K562 (cell line): ENCODE measurements at regions not wholly inside any gene's neighbourhood (a gene's known extent, or its start where the extent isn't known, plus 50 kb on each side); places are given as distances from the start of the nearest gene placed in this dataset.

Source experiments
- ATAC-seq: fragments of 200-7000 bp; cut with Tn5 transposase; 3 replicates; pipeline ENCODE4 v1.9.1; 2020; ENCODE audit warnings: moderate library complexity
- BruUV-seq: library from RNA; stranded (reverse); fragments of 400-500 nt; replicated peaks from 2 replicates; lab custom pipeline; 2021; lab: Mats Ljungman, UMichigan
- CTCF ChIA-PET: fragments of 300-600 bp; formaldehyde crosslinking; extraction: SDS; loops from one replicate; lab custom pipeline; 2021; ENCODE audit warnings: low intra/inter-chr PET ratio; lab: Yijun Ruan, JAX
- POLR2A ChIA-PET: fragments of 300-600, 350-650 bp; sonication (Branson Sonifier 250); formaldehyde crosslinking; extraction: SDS; loops from one replicate; lab custom pipeline; 2021; ENCODE audit warnings: antibody characterized with exemption, inconsistent platforms; lab: Yijun Ruan, JAX
- DNase-seq, 4 experiments: peaks; one replicate each; pipeline versions ENCODE4 v3.0.0 to v3.0.0-alpha.2; 2011 to 2018; ENCODE audit warnings: low spot score in 3 of 4, mixed read lengths in 3 of 4; ENCODE audit errors: extremely low read depth in 1 of 4
- FAIRE-seq: peaks from 2 replicates; lab custom pipeline; 2011; peaks lifted over from hg19 to GRCh38; lab: Jason Lieb, UNC
- H2AFZ ChIP-seq: 2 replicates; pipeline ENCODE4 v1.6.0; 2011; ENCODE audit warnings: low read depth, low read length, control low read depth, inconsistent platforms
- H3K27ac ChIP-seq: fragments of 200-600 bp; 3 replicates; pipeline ENCODE4 v1.8.0; 2011; ENCODE audit warnings: low read depth, mild to moderate bottlenecking, control low read depth, inconsistent platforms, low read length, moderate library complexity, mixed read lengths; ENCODE audit errors: extremely low read depth
- H3K27me3 ChIP-seq, 2 experiments: fragments of 300-600 bp in 1 of 2; 2 replicates in 1 of 2; 3 replicates in 1 of 2; pipeline versions ENCODE4 v1.6.0 to v1.8.0; 2011; ENCODE audit warnings: inconsistent platforms in 2 of 2, low read length in 2 of 2, mild to moderate bottlenecking in 1 of 2, mixed read lengths in 1 of 2, moderate library complexity in 1 of 2; ENCODE audit not compliant: control insufficient read depth in 2 of 2, insufficient read depth in 2 of 2
- H3K36me3 ChIP-seq: fragments of 300-600 bp; 3 replicates; pipeline ENCODE4 v1.8.0; 2011; ENCODE audit warnings: mild to moderate bottlenecking, low read length, inconsistent platforms; ENCODE audit not compliant: control insufficient read depth, insufficient read depth
- H3K4me1 ChIP-seq, 2 experiments: fragments of 200-600 bp in 1 of 2; replicated peaks in 1 of 2; 2 replicates in 1 of 2; 3 replicates in 1 of 2; pipeline versions ENCODE4 v1.5.1 to v1.8.0; 2011; ENCODE audit warnings: inconsistent platforms in 2 of 2, low read length in 2 of 2, mild to moderate bottlenecking in 1 of 2, mixed read lengths in 1 of 2, moderate library complexity in 1 of 2; ENCODE audit not compliant: control insufficient read depth in 2 of 2, insufficient read depth in 2 of 2
- H3K4me2 ChIP-seq: 2 replicates; pipeline ENCODE4 v1.6.1; 2011; ENCODE audit warnings: low read length, control low read depth, inconsistent platforms, mixed read lengths; ENCODE audit not compliant: insufficient read depth
- H3K4me3 ChIP-seq: fragments of 200-600 bp; sonication (generic), shearing (Covaris generic); 2 replicates; pipeline ENCODE4 v1.5.1; 2016; ENCODE audit warnings: control low read depth, inconsistent platforms
- H3K79me2 ChIP-seq: fragments of 200-600 bp; 3 replicates; pipeline ENCODE4 v1.8.0; 2011; ENCODE audit warnings: low read length, inconsistent platforms; ENCODE audit not compliant: control insufficient read depth, insufficient read depth
- H3K9ac ChIP-seq, 2 experiments: 2 replicates each; pipeline versions ENCODE4 v1.6.0 to v1.6.1; 2011; ENCODE audit warnings: low read depth in 2 of 2, low read length in 2 of 2, control low read depth in 1 of 2, inconsistent platforms in 1 of 2, mild to moderate bottlenecking in 1 of 2, mixed read lengths in 1 of 2; ENCODE audit not compliant: insufficient read depth in 1 of 2
- H3K9me1 ChIP-seq: one replicate; pipeline ENCODE4 v1.6.0; 2011; ENCODE audit warnings: inconsistent platforms, mild to moderate bottlenecking, low read length, moderate library complexity; ENCODE audit not compliant: control insufficient read depth, insufficient read depth
- H3K9me3 ChIP-seq: replicated peaks from 2 replicates; pipeline ENCODE4 v1.5.1; 2011; ENCODE audit warnings: low read depth, low read length, inconsistent platforms; ENCODE audit not compliant: control insufficient read depth, insufficient read depth
- H4K20me1 ChIP-seq: replicated peaks from 2 replicates; pipeline ENCODE4 v1.6.1; 2011; ENCODE audit warnings: low read length, inconsistent platforms, mixed read lengths; ENCODE audit not compliant: control insufficient read depth, insufficient read depth
- C11orf30 ChIP-seq: fragments of 450-650 bp; IDR thresholded peaks from 2 replicates; pipeline ENCODE4 v1.6.1; 2016; ENCODE audit warnings: low read depth, mild to moderate bottlenecking
- CREB5 ChIP-seq: fragments of 250-450 bp; sonication (Bioruptor Pico); IDR thresholded peaks from 2 replicates; pipeline ENCODE4 v1.5.0; 2020; ENCODE audit warnings: mild to moderate bottlenecking
- FIP1L1 ChIP-seq: fragments of 200-400 bp; formaldehyde crosslinking; IDR thresholded peaks from 2 replicates; pipeline ENCODE4 v1.6.1; 2018; ENCODE audit warnings: mild to moderate bottlenecking, low read depth, low read length; ENCODE audit not compliant: poor library complexity, severe bottlenecking
- GTF2E2 ChIP-seq: fragments of 200-800 bp; sonication (Bioruptor generic); IDR thresholded peaks from 2 replicates; pipeline ENCODE4 v1.6.1; 2016; ENCODE audit warnings: missing genetic modification characterization, missing compliant biosample characterization
- HDAC8 ChIP-seq: fragments of 450-650 bp; IDR thresholded peaks from 2 replicates; pipeline ENCODE4 v1.6.1; 2016; ENCODE audit warnings: mild to moderate bottlenecking, missing genetic modification characterization, moderate library complexity, missing compliant biosample characterization
- HES1 ChIP-seq: fragments of 450-650 bp; IDR thresholded peaks from 2 replicates; pipeline ENCODE4 v1.6.1; 2016; ENCODE audit warnings: low read depth, mild to moderate bottlenecking, moderate library complexity
- MAX ChIP-seq: sonication (generic); formaldehyde crosslinking; IDR thresholded peaks from 2 replicates; pipeline ENCODE4 v1.9.0; 2022; ENCODE audit warnings: mild to moderate bottlenecking, missing genetic modification reagents
- MXI1 ChIP-seq: IDR thresholded peaks from 2 replicates; pipeline ENCODE4 v1.6.1; 2011; ENCODE audit warnings: low read depth, mild to moderate bottlenecking, improper control_type of control experiment, low read length
- NONO ChIP-seq, 2 experiments: fragments of 200-400 bp in 1 of 2; fragments of 450-650 bp in 1 of 2; formaldehyde crosslinking in 1 of 2; IDR thresholded peaks; 2 replicates each; pipeline ENCODE4 v1.6.1; 2017; ENCODE audit warnings: low read depth in 2 of 2, mild to moderate bottlenecking in 2 of 2, moderate library complexity in 2 of 2, low read length in 1 of 2
- RAD51 ChIP-seq: fragments of 450-650 bp; IDR thresholded peaks from 2 replicates; pipeline ENCODE4 v1.7.1; 2016; ENCODE audit warnings: low read depth, mild to moderate bottlenecking, borderline replicate concordance
- RBFOX2 ChIP-seq: fragments of 200-400 bp; formaldehyde crosslinking; IDR thresholded peaks from 2 replicates; pipeline ENCODE4 v1.6.1; 2017; ENCODE audit warnings: low read depth, mild to moderate bottlenecking, low read length, moderate library complexity
- SRSF7 ChIP-seq: fragments of 200-400 bp; formaldehyde crosslinking; optimal IDR thresholded peaks from 2 replicates; pipeline ENCODE3; 2017; ENCODE audit warnings: mild to moderate bottlenecking, low read depth, low read length
- TFE3 ChIP-seq: fragments of 450-650 bp; formaldehyde crosslinking; IDR thresholded peaks from 2 replicates; pipeline ENCODE4 v1.4.0; 2020; ENCODE audit warnings: mild to moderate bottlenecking, mixed read lengths
- ZNF3 ChIP-seq: fragments of 250-450 bp; sonication (Bioruptor Pico); IDR thresholded peaks from 2 replicates; pipeline ENCODE4 v1.5.0; 2021; ENCODE audit warnings: mild to moderate bottlenecking, moderate library complexity
- ZNF41 ChIP-seq: fragments of 250-450 bp; sonication (Bioruptor Pico); conservative IDR thresholded peaks from 2 replicates; pipeline ENCODE4 v1.4.0; 2020; ENCODE audit warnings: mild to moderate bottlenecking
- WGBS: fragments of 100-300 bp; shearing (Covaris generic); methylation state at CpG from one replicate; pipeline ENCODE4 v1.1.6; 2016; ENCODE audit warnings: low coverage, mixed read lengths; ENCODE audit not compliant: insufficient coverage; ENCODE audit errors: missing lambda C conversion rate; 5-methylcytosine and 5-hydroxymethylcytosine counted together
- in situ Hi-C: fragments of 300-500 bp; cut with MboI; formaldehyde crosslinking; loops from 4 replicates; pipeline ENCODE4 v1.15.0; 2018; ENCODE audit warnings: inconsistent platforms, mixed read lengths
- intact Hi-C: fragments of 100-400 bp; cut with micrococcal nuclease; formaldehyde crosslinking; loops from 2 replicates; pipeline ENCODE4 v1.14.2; 2022
- TF ChIP-seq, protein P1 (sequence below): fragments of 450-650 bp; IDR thresholded peaks from 2 replicates; pipeline ENCODE4 v1.6.1; 2014; ENCODE audit warnings: low read depth, mild to moderate bottlenecking, moderate library complexity, borderline replicate concordance

- WGBS: 5% methylated on average over 3 of the region's 3 CpGs
- no peaks in the 10 kb centered on the region for H3K9me1 ChIP-seq
- no peaks in the 10 kb centered on the region for H3K79me2 ChIP-seq
- ChIA-PET CTCF (interaction anchor here (0.6 to 1.3 kb wide), 4 partner anchors 16 to 135 kb away, joined by 3 to 6 read pairs (median 3); no protein-coding TSS in a partner anchor), POLR2A (interaction anchor here (0.9 to 1.0 kb wide), 2 partner anchors 12 to 33 kb away, joined by 3 to 7 read pairs; no protein-coding TSS in a partner anchor)
- no peak overlapping the region for H2AFZ ChIP-seq
- DNase-seq (no peak), ATAC-seq (no peak), FAIRE-seq (no peak)
- in situ Hi-C loops (no loop called here), intact Hi-C loops (no loop called here)
- H3K27me3 ChIP-seq: peaks cover 0 to 37% of the 10 kb centered on the region in 2 experiments; a peak in 4 of 5 replicates
- no peak overlapping the region for H3K4me3 ChIP-seq
- H3K27ac ChIP-seq: no peak overlapping the region
- H3K4me2 ChIP-seq: no peak overlapping the region
- no peaks in the 10 kb centered on the region for H3K9me3 ChIP-seq
- no TSS peak for BruUV-seq
- no peak overlapping the region for H3K9ac ChIP-seq
- no peaks in the 10 kb centered on the region for H3K4me1 ChIP-seq
- H3K36me3 ChIP-seq: no peaks in the 10 kb centered on the region
- H4K20me1 ChIP-seq: peaks cover 4% of the 10 kb centered on the region; the same call in 1 of the 2 replicates
- TF ChIP-seq ZNF41 (CRISPR knock-in tag) (no peak), HDAC8 (tag) (no peak), GTF2E2 (tag) (no peak), SRSF7 (no peak), ZNF3 (CRISPR knock-in tag) (no peak), FIP1L1 (no peak), TFE3 (CRISPR knock-in tag) (no peak), MXI1 (no peak), CREB5 (no peak), C11orf30 (no peak), HES1 (no peak), MAX (CRISPR knock-in tag) (no peak), RAD51 (no peak), RBFOX2 (no peak), NONO (IDR thresholded peaks at IDR 0.05; ENCODE audit: low read depth in 2 of 2, low read length in 1 of 2) (no peak)
- TF ChIP-seq, protein P1, sequence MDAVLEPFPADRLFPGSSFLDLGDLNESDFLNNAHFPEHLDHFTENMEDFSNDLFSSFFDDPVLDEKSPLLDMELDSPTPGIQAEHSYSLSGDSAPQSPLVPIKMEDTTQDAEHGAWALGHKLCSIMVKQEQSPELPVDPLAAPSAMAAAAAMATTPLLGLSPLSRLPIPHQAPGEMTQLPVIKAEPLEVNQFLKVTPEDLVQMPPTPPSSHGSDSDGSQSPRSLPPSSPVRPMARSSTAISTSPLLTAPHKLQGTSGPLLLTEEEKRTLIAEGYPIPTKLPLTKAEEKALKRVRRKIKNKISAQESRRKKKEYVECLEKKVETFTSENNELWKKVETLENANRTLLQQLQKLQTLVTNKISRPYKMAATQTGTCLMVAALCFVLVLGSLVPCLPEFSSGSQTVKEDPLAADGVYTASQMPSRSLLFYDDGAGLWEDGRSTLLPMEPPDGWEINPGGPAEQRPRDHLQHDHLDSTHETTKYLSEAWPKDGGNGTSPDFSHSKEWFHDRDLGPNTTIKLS: no peak
Measured at GRCh38 chr1:36651176-36651910, 168.6 kb upstream of the CSF3R start.
